ENCODE measurements at regions not wholly inside any gene's neighbourhood (a gene's known extent, or its start where the extent isn't known, plus 50 kb on each side); places are given as distances from the start of the nearest gene placed in this dataset.

GRCh38 chr9:20217596-20217995 lies 404.7 kb downstream of the MLLT3 start:
- TF ChIP-seq ZNF274 (IDR thresholded peaks at IDR 0.05; ENCODE audit: low read depth, low read length) (no peak), YY1 (IDR thresholded peaks at IDR 0.05; ENCODE audit: insufficient read depth, insufficient read length) (no peak)
